K562 (cell line): ENCODE measurements at regions not wholly inside any gene's neighbourhood (a gene's known extent, or its start where the extent isn't known, plus 50 kb on each side); places are given as distances from the start of the nearest gene placed in this dataset.

Experiments
- ATAC-seq: fragments of 200-7000 bp; cut with Tn5 transposase; 3 replicates; pipeline ENCODE4 v1.9.1; 2020; ENCODE audit warnings: moderate library complexity
- BruUV-seq: library from RNA; stranded (reverse); fragments of 400-500 nt; replicated peaks from 2 replicates; lab custom pipeline; 2021; lab: Mats Ljungman, UMichigan
- CTCF ChIA-PET: fragments of 300-600 bp; formaldehyde crosslinking; extraction: SDS; loops from one replicate; lab custom pipeline; 2021; ENCODE audit warnings: low intra/inter-chr PET ratio; lab: Yijun Ruan, JAX
- POLR2A ChIA-PET: fragments of 300-600, 350-650 bp; sonication (Branson Sonifier 250); formaldehyde crosslinking; extraction: SDS; loops from one replicate; lab custom pipeline; 2021; ENCODE audit warnings: antibody characterized with exemption, inconsistent platforms; lab: Yijun Ruan, JAX
- DNase-seq, 4 experiments: peaks; one replicate each; pipeline versions ENCODE4 v3.0.0 to v3.0.0-alpha.2; 2011 to 2018; ENCODE audit warnings: low spot score in 3 of 4, mixed read lengths in 3 of 4; ENCODE audit errors: extremely low read depth in 1 of 4
- FAIRE-seq: peaks from 2 replicates; lab custom pipeline; 2011; peaks lifted over from hg19 to GRCh38; lab: Jason Lieb, UNC
- H2AFZ ChIP-seq: 2 replicates; pipeline ENCODE4 v1.6.0; 2011; ENCODE audit warnings: low read depth, low read length, control low read depth, inconsistent platforms
- H3K27ac ChIP-seq: fragments of 200-600 bp; 3 replicates; pipeline ENCODE4 v1.8.0; 2011; ENCODE audit warnings: low read depth, mild to moderate bottlenecking, control low read depth, inconsistent platforms, low read length, moderate library complexity, mixed read lengths; ENCODE audit errors: extremely low read depth
- H3K27me3 ChIP-seq, 2 experiments: fragments of 300-600 bp in 1 of 2; 2 replicates in 1 of 2; 3 replicates in 1 of 2; pipeline versions ENCODE4 v1.6.0 to v1.8.0; 2011; ENCODE audit warnings: inconsistent platforms in 2 of 2, low read length in 2 of 2, mild to moderate bottlenecking in 1 of 2, mixed read lengths in 1 of 2, moderate library complexity in 1 of 2; ENCODE audit not compliant: control insufficient read depth in 2 of 2, insufficient read depth in 2 of 2
- H3K36me3 ChIP-seq: fragments of 300-600 bp; 3 replicates; pipeline ENCODE4 v1.8.0; 2011; ENCODE audit warnings: mild to moderate bottlenecking, low read length, inconsistent platforms; ENCODE audit not compliant: control insufficient read depth, insufficient read depth
- H3K4me1 ChIP-seq, 2 experiments: fragments of 200-600 bp in 1 of 2; replicated peaks in 1 of 2; 2 replicates in 1 of 2; 3 replicates in 1 of 2; pipeline versions ENCODE4 v1.5.1 to v1.8.0; 2011; ENCODE audit warnings: inconsistent platforms in 2 of 2, low read length in 2 of 2, mild to moderate bottlenecking in 1 of 2, mixed read lengths in 1 of 2, moderate library complexity in 1 of 2; ENCODE audit not compliant: control insufficient read depth in 2 of 2, insufficient read depth in 2 of 2
- H3K4me2 ChIP-seq: 2 replicates; pipeline ENCODE4 v1.6.1; 2011; ENCODE audit warnings: low read length, control low read depth, inconsistent platforms, mixed read lengths; ENCODE audit not compliant: insufficient read depth
- H3K4me3 ChIP-seq: fragments of 200-600 bp; sonication (generic), shearing (Covaris generic); 2 replicates; pipeline ENCODE4 v1.5.1; 2016; ENCODE audit warnings: control low read depth, inconsistent platforms
- H3K79me2 ChIP-seq: fragments of 200-600 bp; 3 replicates; pipeline ENCODE4 v1.8.0; 2011; ENCODE audit warnings: low read length, inconsistent platforms; ENCODE audit not compliant: control insufficient read depth, insufficient read depth
- H3K9ac ChIP-seq, 2 experiments: 2 replicates each; pipeline versions ENCODE4 v1.6.0 to v1.6.1; 2011; ENCODE audit warnings: low read depth in 2 of 2, low read length in 2 of 2, control low read depth in 1 of 2, inconsistent platforms in 1 of 2, mild to moderate bottlenecking in 1 of 2, mixed read lengths in 1 of 2; ENCODE audit not compliant: insufficient read depth in 1 of 2
- H3K9me1 ChIP-seq: one replicate; pipeline ENCODE4 v1.6.0; 2011; ENCODE audit warnings: inconsistent platforms, mild to moderate bottlenecking, low read length, moderate library complexity; ENCODE audit not compliant: control insufficient read depth, insufficient read depth
- H3K9me3 ChIP-seq: replicated peaks from 2 replicates; pipeline ENCODE4 v1.5.1; 2011; ENCODE audit warnings: low read depth, low read length, inconsistent platforms; ENCODE audit not compliant: control insufficient read depth, insufficient read depth
- H4K20me1 ChIP-seq: replicated peaks from 2 replicates; pipeline ENCODE4 v1.6.1; 2011; ENCODE audit warnings: low read length, inconsistent platforms, mixed read lengths; ENCODE audit not compliant: control insufficient read depth, insufficient read depth
- GABPA ChIP-seq: fragments of 200-800 bp; sonication (Bioruptor generic); conservative IDR thresholded peaks from 2 replicates; pipeline ENCODE4 v1.6.1; 2016; ENCODE audit warnings: low read depth, missing genetic modification characterization, missing compliant biosample characterization
- HDAC1 ChIP-seq, 2 experiments: fragments of 450-650 bp; IDR thresholded peaks; 2 replicates each; pipeline ENCODE4 v1.6.1; 2016 to 2017; ENCODE audit warnings: inconsistent platforms in 1 of 2, mild to moderate bottlenecking in 1 of 2, moderate library complexity in 1 of 2
- HMGN3 ChIP-seq: IDR thresholded peaks from 2 replicates; pipeline ENCODE4 v1.6.1; 2011; ENCODE audit warnings: borderline replicate concordance, low read depth, mild to moderate bottlenecking, mixed read lengths, low read length; ENCODE audit not compliant: insufficient read length; ENCODE audit errors: extremely low read depth
- MTA3 ChIP-seq: fragments of 450-650 bp; formaldehyde crosslinking; IDR thresholded peaks from 2 replicates; pipeline ENCODE4 v1.6.1; 2017; ENCODE audit warnings: mild to moderate bottlenecking, borderline replicate concordance
- PHF8 ChIP-seq: fragments of 200-600 bp; sonication (generic); IDR thresholded peaks from 2 replicates; pipeline ENCODE4 v1.6.1; 2012; ENCODE audit warnings: mixed run types, mild to moderate bottlenecking, inconsistent platforms, low read length, moderate library complexity, borderline replicate concordance
- ZNF584 ChIP-seq: fragments of 200-800 bp; sonication (Bioruptor generic); IDR thresholded peaks from 2 replicates; pipeline ENCODE4 v1.6.1; 2016; ENCODE audit warnings: low read depth, mild to moderate bottlenecking, missing genetic modification characterization, missing compliant biosample characterization
- WGBS: fragments of 100-300 bp; shearing (Covaris generic); methylation state at CpG from one replicate; pipeline ENCODE4 v1.1.6; 2016; ENCODE audit warnings: low coverage, mixed read lengths; ENCODE audit not compliant: insufficient coverage; ENCODE audit errors: missing lambda C conversion rate; 5-methylcytosine and 5-hydroxymethylcytosine counted together
- in situ Hi-C: fragments of 300-500 bp; cut with MboI; formaldehyde crosslinking; loops from 4 replicates; pipeline ENCODE4 v1.15.0; 2018; ENCODE audit warnings: inconsistent platforms, mixed read lengths
- intact Hi-C: fragments of 100-400 bp; cut with micrococcal nuclease; formaldehyde crosslinking; loops from 2 replicates; pipeline ENCODE4 v1.14.2; 2022
- TF ChIP-seq, protein P1 (sequence below): IDR thresholded peaks from 2 replicates; pipeline ENCODE4 v1.6.1; 2011; ENCODE audit not compliant: insufficient read length; ENCODE audit errors: extremely low read depth
- TF ChIP-seq, protein P2 (sequence below), 2 experiments: fragments of 450-650 bp; IDR thresholded peaks; 2 replicates each; pipeline ENCODE4 v1.6.1; 2016

DNA sequence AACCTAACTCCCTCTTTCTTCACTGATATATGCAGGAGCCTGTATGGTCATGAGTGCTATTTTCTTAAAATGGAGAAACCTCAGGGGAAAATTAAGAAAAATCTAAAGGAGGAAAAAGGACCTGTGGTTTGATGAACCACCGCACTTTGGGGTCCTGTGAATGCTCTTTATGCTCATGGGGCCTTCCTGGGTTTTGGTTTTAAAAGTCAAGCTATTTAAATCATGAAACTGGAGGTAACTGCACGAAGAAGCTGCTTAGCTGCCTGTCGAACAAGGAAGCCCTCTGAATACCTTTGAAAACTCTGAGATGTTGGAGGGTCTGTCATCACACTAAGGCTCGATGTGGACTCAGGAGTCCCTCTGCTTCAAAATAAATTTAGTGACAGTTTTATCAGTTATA lies 564.5 kb upstream of the ADAMTS16 start:
- WGBS, result 4% methylated on average over 4 of the region's 4 CpGs
- FAIRE-seq, result no peak
- peaks cover 2% of the 10 kb centered on the region; the same call in 1 of the 2 replicates for H3K9me3 ChIP-seq

More for the DNA sequence above, 564.5 kb upstream of the ADAMTS16 start:
- Histone ChIP-seq H3K4me2 (no peak overlapping the region), H3K4me1 (no peaks in the 10 kb centered on the region), H3K4me3 (no peak overlapping the region), H4K20me1 (no peaks in the 10 kb centered on the region), H3K9ac (no peak overlapping the region), H3K27ac (no peak overlapping the region), H3K36me3 (no peaks in the 10 kb centered on the region), H3K9me1 (no peaks in the 10 kb centered on the region)
- POLR2A ChIA-PET, result no interaction called here
- no TSS peak for BruUV-seq
- CTCF ChIA-PET, result no interaction called here
- intact Hi-C loops (no loop called here), in situ Hi-C loops (no loop called here)
- ATAC-seq, result no peak
- DNase-seq, result no peak
- TF ChIP-seq HDAC1 (IDR thresholded peaks at IDR 0.05), result no peak
- TF ChIP-seq, protein P1, sequence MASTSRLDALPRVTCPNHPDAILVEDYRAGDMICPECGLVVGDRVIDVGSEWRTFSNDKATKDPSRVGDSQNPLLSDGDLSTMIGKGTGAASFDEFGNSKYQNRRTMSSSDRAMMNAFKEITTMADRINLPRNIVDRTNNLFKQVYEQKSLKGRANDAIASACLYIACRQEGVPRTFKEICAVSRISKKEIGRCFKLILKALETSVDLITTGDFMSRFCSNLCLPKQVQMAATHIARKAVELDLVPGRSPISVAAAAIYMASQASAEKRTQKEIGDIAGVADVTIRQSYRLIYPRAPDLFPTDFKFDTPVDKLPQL, result no peak
- TF ChIP-seq MTA3, result no peak
- TF ChIP-seq, protein P2, sequence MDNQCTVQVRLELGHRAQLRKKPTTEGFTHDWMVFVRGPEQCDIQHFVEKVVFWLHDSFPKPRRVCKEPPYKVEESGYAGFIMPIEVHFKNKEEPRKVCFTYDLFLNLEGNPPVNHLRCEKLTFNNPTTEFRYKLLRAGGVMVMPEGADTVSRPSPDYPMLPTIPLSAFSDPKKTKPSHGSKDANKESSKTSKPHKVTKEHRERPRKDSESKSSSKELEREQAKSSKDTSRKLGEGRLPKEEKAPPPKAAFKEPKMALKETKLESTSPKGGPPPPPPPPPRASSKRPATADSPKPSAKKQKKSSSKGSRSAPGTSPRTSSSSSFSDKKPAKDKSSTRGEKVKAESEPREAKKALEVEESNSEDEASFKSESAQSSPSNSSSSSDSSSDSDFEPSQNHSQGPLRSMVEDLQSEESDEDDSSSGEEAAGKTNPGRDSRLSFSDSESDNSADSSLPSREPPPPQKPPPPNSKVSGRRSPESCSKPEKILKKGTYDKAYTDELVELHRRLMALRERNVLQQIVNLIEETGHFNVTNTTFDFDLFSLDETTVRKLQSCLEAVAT (IDR thresholded peaks at IDR 0.05), result no peak
- no peak for TF ChIP-seq ZNF584 (CRISPR knock-in tag)
- no peak for TF ChIP-seq PHF8
- TF ChIP-seq HMGN3, result no peak
- TF ChIP-seq GABPA (tag), result no peak
- TF ChIP-seq, all 486 proteins: peak for 0
- Histone ChIP-seq H2AFZ (no peak overlapping the region), H3K79me2 (no peaks in the 10 kb centered on the region), H3K27me3 (no peaks in the 10 kb centered on the region)
